Activated gamma-delta T cell (primary cell): ENCODE measurements at regions not wholly inside any gene's neighbourhood (a gene's known extent, or its start where the extent isn't known, plus 50 kb on each side); places are given as distances from the start of the nearest gene placed in this dataset.
"Not testable (repeated sequence)": the region's sequence is repeated elsewhere in the genome, so short reads cannot be mapped to it uniquely, and the experiment has no call there.

Experiments used
- DNase-seq: peaks from one replicate; lab custom pipeline; 2025; lab: John Stamatoyannopoulos, UW

- DNase-seq = no peak
These were observed 444.3 kb upstream of the PIK3R1 start for GRCh38 chr5:67771221-67771620.

- no peak for DNase-seq
These were observed 445.0 kb upstream of the PIK3R1 start for GRCh38 chr5:67770431-67771025.

- no peak for DNase-seq
These were observed 449.9 kb upstream of the PIK3R1 start for GRCh38 chr5:67765697-67766096.

- not testable (repeated sequence) for DNase-seq
These were observed 457.8 kb upstream of the PIK3R1 start for GRCh38 chr5:67757771-67758170.

- no peak for DNase-seq
These were observed 463.2 kb upstream of the PIK3R1 start for GRCh38 chr5:67752357-67752708.

- no peak for DNase-seq
These were observed 467.3 kb upstream of the PIK3R1 start for GRCh38 chr5:67748165-67748690.

GRCh38 chr5:67747096-67747495 is 468.5 kb upstream of the PIK3R1 start:
- DNase-seq = no peak

GRCh38 chr5:67746608-67747007 is 468.9 kb upstream of the PIK3R1 start:
- not testable (repeated sequence) for DNase-seq

GRCh38 chr5:67746103-67746502 is 469.5 kb upstream of the PIK3R1 start:
- no peak for DNase-seq

GRCh38 chr5:67732921-67733320 is 482.6 kb upstream of the PIK3R1 start:
- no peak for DNase-seq

GRCh38 chr5:67732471-67732870 is 483.1 kb upstream of the PIK3R1 start:
- DNase-seq = no peak

GRCh38 chr5:67731886-67732285 is 483.7 kb upstream of the PIK3R1 start:
- DNase-seq = no peak

- no peak for DNase-seq
These were observed 484.6 kb upstream of the PIK3R1 start for GRCh38 chr5:67730917-67731474.

GRCh38 chr5:67728326-67728890 is 487.1 kb upstream of the PIK3R1 start:
- DNase-seq = no peak

GRCh38 chr5:67725604-67726003 is 490.0 kb upstream of the PIK3R1 start:
- DNase-seq = no peak

- no peak for DNase-seq
These were observed 491.0 kb upstream of the PIK3R1 start for GRCh38 chr5:67724412-67725135.

GRCh38 chr5:67723873-67724272 is 491.7 kb upstream of the PIK3R1 start:
- DNase-seq = no peak

GRCh38 chr5:67722582-67722981 is 493.0 kb upstream of the PIK3R1 start:
- not testable (repeated sequence) for DNase-seq

- DNase-seq = no peak
These were observed 495.3 kb upstream of the PIK3R1 start for GRCh38 chr5:67720162-67720772.

- no peak for DNase-seq
These were observed 505.4 kb upstream of the CD180 start for GRCh38 chr5:67702008-67702407.

- no peak for DNase-seq
These were observed 503.0 kb upstream of the CD180 start for GRCh38 chr5:67699560-67699959.

GRCh38 chr5:67696446-67696845 is 499.8 kb upstream of the CD180 start:
- no peak for DNase-seq

GRCh38 chr5:67695369-67695768 is 498.8 kb upstream of the CD180 start:
- DNase-seq = no peak
